ENCODE measurements at regions not wholly inside any gene's neighbourhood (a gene's known extent, or its start where the extent isn't known, plus 50 kb on each side); places are given as distances from the start of the nearest gene placed in this dataset.
"Not testable (repeated sequence)": the region's sequence is repeated elsewhere in the genome, so short reads cannot be mapped to it uniquely, and the experiment has no call there.

- 78 to 83% methylated on average over 1 of the region's 1 CpG for WGBS, 2 donors
- H3K4me3 ChIP-seq (ENCODE audit: low read depth, poor library complexity, severe bottlenecking): no peak overlapping the region
- no peak for DNase-seq (ENCODE audit: low spot score in 2 of 2)
- intact Hi-C loops (cut with DNase I; ENCODE audit: low total_unique reads): no loop called here
- TF ChIP-seq CTCF (IDR thresholded peaks at IDR 0.05) (no peak), POLR2A (IDR thresholded peaks at IDR 0.05) (no peak)
These were observed 328.0 kb downstream of the NAF1 start for GRCh38 chr4:162838671-162839070.

- no peak overlapping the region for H3K4me3 ChIP-seq (ENCODE audit: low read depth, poor library complexity, severe bottlenecking)
- no peak for DNase-seq (ENCODE audit: low spot score in 2 of 2)
- no peak for TF ChIP-seq POLR2A (IDR thresholded peaks at IDR 0.05)
- WGBS, 2 donors: 64 to 72% methylated on average over 1 of the region's 1 CpG
- intact Hi-C loops (cut with DNase I; ENCODE audit: low total_unique reads): no loop called here
These were observed 329.0 kb downstream of the NAF1 start for GRCh38 chr4:162837679-162838078.

GRCh38 chr4:162837241-162837640 is 329.4 kb downstream of the NAF1 start:
- H3K4me3 ChIP-seq (ENCODE audit: low read depth, poor library complexity, severe bottlenecking): no peak overlapping the region
- intact Hi-C loops (cut with DNase I; ENCODE audit: low total_unique reads): no loop called here
- TF ChIP-seq CTCF (IDR thresholded peaks at IDR 0.05) (no peak), POLR2A (IDR thresholded peaks at IDR 0.05) (no peak)
- DNase-seq (ENCODE audit: low spot score in 2 of 2): no peak
- 58 to 60% methylated on average over 1 of the region's 1 CpG for WGBS, 2 donors

GRCh38 chr4:162836773-162837172 is 329.9 kb downstream of the NAF1 start:
- no peak for TF ChIP-seq POLR2A (IDR thresholded peaks at IDR 0.05)
- TF ChIP-seq CTCF (IDR thresholded peaks at IDR 0.05): no peak
- intact Hi-C loops (cut with DNase I; ENCODE audit: low total_unique reads): no loop called here
- no peak for DNase-seq (ENCODE audit: low spot score in 2 of 2)
- 59 to 64% methylated on average over 2 of the region's 2 CpGs for WGBS, 2 donors
- no peak overlapping the region for H3K4me3 ChIP-seq (ENCODE audit: low read depth, poor library complexity, severe bottlenecking)

- not testable (repeated sequence) for H3K4me3 ChIP-seq (ENCODE audit: low read depth, poor library complexity, severe bottlenecking); DNase-seq (ENCODE audit: low spot score in 2 of 2)
- WGBS, 2 donors: 85 to 90% methylated on average over 6 of the region's 6 CpGs
These were observed 330.4 kb downstream of the NAF1 start for GRCh38 chr4:162836258-162836657.

GRCh38 chr4:162830899-162831298 is 335.8 kb downstream of the NAF1 start:
- no peak overlapping the region for H3K4me3 ChIP-seq (ENCODE audit: low read depth, poor library complexity, severe bottlenecking)
- TF ChIP-seq POLR2A (IDR thresholded peaks at IDR 0.05) (no peak), CTCF (IDR thresholded peaks at IDR 0.05) (no peak)
- WGBS, 2 donors: 94% methylated on average over 3 of the region's 3 CpGs
- intact Hi-C loops (cut with DNase I; ENCODE audit: low total_unique reads): no loop called here
- DNase-seq (ENCODE audit: low spot score in 2 of 2): no peak

More at GRCh38 chr4:162836258-162836657, 330.4 kb downstream of the NAF1 start:
- intact Hi-C loops (cut with DNase I; ENCODE audit: low total_unique reads): not testable (repeated sequence)

- 91 to 92% methylated on average over 9 of the region's 9 CpGs for WGBS, 2 donors
These were observed 349.3 kb downstream of the NAF1 start for GRCh38 chr4:162817374-162817773.

More at GRCh38 chr4:162817374-162817773, 349.3 kb downstream of the NAF1 start:
- intact Hi-C loops (cut with DNase I; ENCODE audit: low total_unique reads); H3K4me3 ChIP-seq (ENCODE audit: low read depth, poor library complexity, severe bottlenecking); DNase-seq (ENCODE audit: low spot score in 2 of 2): not testable (repeated sequence)
